K562 (cell line): ENCODE measurements at regions not wholly inside any gene's neighbourhood (a gene's known extent, or its start where the extent isn't known, plus 50 kb on each side); places are given as distances from the start of the nearest gene placed in this dataset.

Source experiments
- ATAC-seq: fragments of 200-7000 bp; cut with Tn5 transposase; 3 replicates; pipeline ENCODE4 v1.9.1; 2020; ENCODE audit warnings: moderate library complexity
- BruUV-seq: library from RNA; stranded (reverse); fragments of 400-500 nt; replicated peaks from 2 replicates; lab custom pipeline; 2021; lab: Mats Ljungman, UMichigan
- CTCF ChIA-PET: fragments of 300-600 bp; formaldehyde crosslinking; extraction: SDS; loops from one replicate; lab custom pipeline; 2021; ENCODE audit warnings: low intra/inter-chr PET ratio; lab: Yijun Ruan, JAX
- POLR2A ChIA-PET: fragments of 300-600, 350-650 bp; sonication (Branson Sonifier 250); formaldehyde crosslinking; extraction: SDS; loops from one replicate; lab custom pipeline; 2021; ENCODE audit warnings: antibody characterized with exemption, inconsistent platforms; lab: Yijun Ruan, JAX
- DNase-seq, 4 experiments: peaks; one replicate each; pipeline versions ENCODE4 v3.0.0 to v3.0.0-alpha.2; 2011 to 2018; ENCODE audit warnings: low spot score in 3 of 4, mixed read lengths in 3 of 4; ENCODE audit errors: extremely low read depth in 1 of 4
- FAIRE-seq: peaks from 2 replicates; lab custom pipeline; 2011; peaks lifted over from hg19 to GRCh38; lab: Jason Lieb, UNC
- H2AFZ ChIP-seq: 2 replicates; pipeline ENCODE4 v1.6.0; 2011; ENCODE audit warnings: low read depth, low read length, control low read depth, inconsistent platforms
- H3K27ac ChIP-seq: fragments of 200-600 bp; 3 replicates; pipeline ENCODE4 v1.8.0; 2011; ENCODE audit warnings: low read depth, mild to moderate bottlenecking, control low read depth, inconsistent platforms, low read length, moderate library complexity, mixed read lengths; ENCODE audit errors: extremely low read depth
- H3K27me3 ChIP-seq, 2 experiments: fragments of 300-600 bp in 1 of 2; 2 replicates in 1 of 2; 3 replicates in 1 of 2; pipeline versions ENCODE4 v1.6.0 to v1.8.0; 2011; ENCODE audit warnings: inconsistent platforms in 2 of 2, low read length in 2 of 2, mild to moderate bottlenecking in 1 of 2, mixed read lengths in 1 of 2, moderate library complexity in 1 of 2; ENCODE audit not compliant: control insufficient read depth in 2 of 2, insufficient read depth in 2 of 2
- H3K36me3 ChIP-seq: fragments of 300-600 bp; 3 replicates; pipeline ENCODE4 v1.8.0; 2011; ENCODE audit warnings: mild to moderate bottlenecking, low read length, inconsistent platforms; ENCODE audit not compliant: control insufficient read depth, insufficient read depth
- H3K4me1 ChIP-seq, 2 experiments: fragments of 200-600 bp in 1 of 2; replicated peaks in 1 of 2; 2 replicates in 1 of 2; 3 replicates in 1 of 2; pipeline versions ENCODE4 v1.5.1 to v1.8.0; 2011; ENCODE audit warnings: inconsistent platforms in 2 of 2, low read length in 2 of 2, mild to moderate bottlenecking in 1 of 2, mixed read lengths in 1 of 2, moderate library complexity in 1 of 2; ENCODE audit not compliant: control insufficient read depth in 2 of 2, insufficient read depth in 2 of 2
- H3K4me2 ChIP-seq: 2 replicates; pipeline ENCODE4 v1.6.1; 2011; ENCODE audit warnings: low read length, control low read depth, inconsistent platforms, mixed read lengths; ENCODE audit not compliant: insufficient read depth
- H3K4me3 ChIP-seq: fragments of 200-600 bp; sonication (generic), shearing (Covaris generic); 2 replicates; pipeline ENCODE4 v1.5.1; 2016; ENCODE audit warnings: control low read depth, inconsistent platforms
- H3K79me2 ChIP-seq: fragments of 200-600 bp; 3 replicates; pipeline ENCODE4 v1.8.0; 2011; ENCODE audit warnings: low read length, inconsistent platforms; ENCODE audit not compliant: control insufficient read depth, insufficient read depth
- H3K9ac ChIP-seq, 2 experiments: 2 replicates each; pipeline versions ENCODE4 v1.6.0 to v1.6.1; 2011; ENCODE audit warnings: low read depth in 2 of 2, low read length in 2 of 2, control low read depth in 1 of 2, inconsistent platforms in 1 of 2, mild to moderate bottlenecking in 1 of 2, mixed read lengths in 1 of 2; ENCODE audit not compliant: insufficient read depth in 1 of 2
- H3K9me1 ChIP-seq: one replicate; pipeline ENCODE4 v1.6.0; 2011; ENCODE audit warnings: inconsistent platforms, mild to moderate bottlenecking, low read length, moderate library complexity; ENCODE audit not compliant: control insufficient read depth, insufficient read depth
- H3K9me3 ChIP-seq: replicated peaks from 2 replicates; pipeline ENCODE4 v1.5.1; 2011; ENCODE audit warnings: low read depth, low read length, inconsistent platforms; ENCODE audit not compliant: control insufficient read depth, insufficient read depth
- H4K20me1 ChIP-seq: replicated peaks from 2 replicates; pipeline ENCODE4 v1.6.1; 2011; ENCODE audit warnings: low read length, inconsistent platforms, mixed read lengths; ENCODE audit not compliant: control insufficient read depth, insufficient read depth
- CTCF ChIP-seq, 3 experiments: IDR thresholded peaks in 2 of 3; conservative IDR thresholded peaks in 1 of 3; 2 replicates each; pipeline ENCODE4 v1.5.1; 2011 to 2012; ENCODE audit warnings: low read length in 3 of 3, mild to moderate bottlenecking in 3 of 3, control low read depth in 2 of 3, improper control_type of control experiment in 1 of 3, inconsistent platforms in 1 of 3, low read depth in 1 of 3, mixed read lengths in 1 of 3, moderate library complexity in 1 of 3; ENCODE audit not compliant: insufficient read depth in 2 of 3
- E4F1 ChIP-seq: fragments of 250-450 bp; sonication (Bioruptor Pico); IDR thresholded peaks from 2 replicates; pipeline ENCODE4 v1.5.0; 2021; ENCODE audit warnings: mild to moderate bottlenecking, borderline replicate concordance
- HCFC1 ChIP-seq: IDR thresholded peaks from 2 replicates; pipeline ENCODE4 v1.6.1; 2012; ENCODE audit warnings: low read depth, low read length, improper control_type of control experiment
- JUND ChIP-seq, 2 experiments: IDR thresholded peaks; 2 replicates in 1 of 2; 3 replicates in 1 of 2; pipeline ENCODE4 v1.6.1; 2011; ENCODE audit warnings: borderline replicate concordance in 2 of 2, low read depth in 2 of 2, low read length in 2 of 2, improper control_type of control experiment in 1 of 2, missing biosample characterization in 1 of 2, missing genetic modification characterization in 1 of 2, missing genetic modification reagents in 1 of 2
- MCM5 ChIP-seq: fragments of 450-650 bp; IDR thresholded peaks from 2 replicates; pipeline ENCODE4 v1.6.1; 2016; ENCODE audit warnings: low read depth
- MITF ChIP-seq: IDR thresholded peaks from 2 replicates; pipeline ENCODE4 v1.6.1; 2014; ENCODE audit warnings: antibody characterized with exemption
- PHB ChIP-seq: fragments of 250-450 bp; sonication (Bioruptor Pico); IDR thresholded peaks from 2 replicates; pipeline ENCODE4 v1.5.0; 2021
- SIN3B ChIP-seq: fragments of 450-650 bp; IDR thresholded peaks from 2 replicates; pipeline ENCODE4 v1.6.1; 2017; ENCODE audit warnings: low read depth, mild to moderate bottlenecking, moderate library complexity
- SMARCA4 ChIP-seq: fragments of 450-650 bp; IDR thresholded peaks from 2 replicates; pipeline ENCODE4 v1.6.1; 2016
- SRSF1 ChIP-seq: fragments of 200-400 bp; formaldehyde crosslinking; IDR thresholded peaks from 2 replicates; pipeline ENCODE4 v1.6.1; 2017; ENCODE audit warnings: mild to moderate bottlenecking, low read depth, low read length, moderate library complexity
- ZBTB7A ChIP-seq: IDR thresholded peaks from 2 replicates; pipeline ENCODE4 v1.6.1; 2011; ENCODE audit warnings: low read depth, mild to moderate bottlenecking, low read length, moderate library complexity, borderline replicate concordance; ENCODE audit not compliant: control insufficient read depth
- ZNF212 ChIP-seq: fragments of 450-650 bp; formaldehyde crosslinking; IDR thresholded peaks from 2 replicates; pipeline ENCODE4 v1.4.0; 2020; ENCODE audit warnings: mild to moderate bottlenecking
- ZNF398 ChIP-seq: fragments of 250-450 bp; sonication (Bioruptor Pico); IDR thresholded peaks from 2 replicates; pipeline ENCODE4 v1.8.0; 2021; ENCODE audit warnings: moderate library complexity, mild to moderate bottlenecking, inconsistent platforms
- ZNF699 ChIP-seq: fragments of 250-450 bp; sonication (Bioruptor Pico); IDR thresholded peaks from 2 replicates; pipeline ENCODE4 v1.8.0; 2021; ENCODE audit warnings: mild to moderate bottlenecking, moderate library complexity; ENCODE audit not compliant: insufficient replicate concordance
- WGBS: fragments of 100-300 bp; shearing (Covaris generic); methylation state at CpG from one replicate; pipeline ENCODE4 v1.1.6; 2016; ENCODE audit warnings: low coverage, mixed read lengths; ENCODE audit not compliant: insufficient coverage; ENCODE audit errors: missing lambda C conversion rate; 5-methylcytosine and 5-hydroxymethylcytosine counted together
- in situ Hi-C: fragments of 300-500 bp; cut with MboI; formaldehyde crosslinking; loops from 4 replicates; pipeline ENCODE4 v1.15.0; 2018; ENCODE audit warnings: inconsistent platforms, mixed read lengths
- intact Hi-C: fragments of 100-400 bp; cut with micrococcal nuclease; formaldehyde crosslinking; loops from 2 replicates; pipeline ENCODE4 v1.14.2; 2022

DNA sequence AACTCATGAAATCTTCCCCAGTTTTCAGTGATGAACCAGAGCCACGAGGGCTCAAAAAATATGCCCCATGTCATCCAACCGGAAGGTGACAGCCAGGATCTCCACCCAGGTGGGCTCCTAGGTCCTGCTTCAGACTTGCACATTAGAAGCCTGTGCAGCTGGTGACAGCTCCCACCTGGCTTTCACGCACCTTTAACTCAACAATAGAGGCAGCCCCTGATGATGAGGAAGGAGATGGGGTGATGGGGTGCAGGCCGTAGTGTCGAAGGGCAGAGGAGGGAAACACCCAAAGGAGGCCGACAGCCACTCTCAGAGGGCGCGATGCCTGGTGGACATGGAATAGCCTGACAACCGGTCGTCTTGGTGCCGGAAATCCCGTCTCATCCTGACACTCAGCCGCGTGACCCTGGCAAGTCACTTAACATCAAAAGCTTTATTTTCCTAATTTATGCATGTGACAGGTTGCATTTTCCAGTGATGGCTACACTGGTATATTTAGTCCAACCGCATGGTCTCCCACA, 118.0 kb downstream of the SOX1 start (continued):
- TF ChIP-seq ZBTB7A (no peak), PHB (no peak), SMARCA4 (no peak)

- BruUV-seq, result no TSS peak
- DNase-seq, result no peak
- WGBS, result 0% methylated on average over 8 of the region's 9 CpGs
- TF ChIP-seq E4F1 (CRISPR knock-in tag) (no peak), ZNF212 (no peak), CTCF (IDR thresholded peaks at IDR 0.05 in 2 of 3, conservative IDR thresholded peaks at IDR 0.05 in 1 of 3; ENCODE audit: insufficient read depth in 2 of 3, low read depth in 1 of 3, low read length in 3 of 3) (no peak), MITF (no peak), SRSF1 (no peak), HCFC1 (no peak), ZNF398 (CRISPR knock-in tag) (no peak), SIN3B (no peak), JUND (IDR thresholded peaks at IDR 0.05; ENCODE audit: borderline replicate concordance, low read depth, low read length) (no peak), JUND (tag; IDR thresholded peaks at IDR 0.05; ENCODE audit: borderline replicate concordance, low read depth, low read length) (no peak), MCM5 (no peak), ZNF699 (CRISPR knock-in tag) (no peak)
These were observed 118.5 kb downstream of the SOX1 start for GRCh38 chr13:112185466-112185865.

More at GRCh38 chr13:112185466-112185865, 118.5 kb downstream of the SOX1 start:
- in situ Hi-C loops (no loop called here), intact Hi-C loops (no loop called here)
- Histone ChIP-seq H3K36me3 (no peaks in the 10 kb centered on the region), H3K9me1 (no peaks in the 10 kb centered on the region), H3K9ac (no peak overlapping the region), H3K27ac (no peak overlapping the region), H3K4me3 (no peak overlapping the region), H3K79me2 (no peaks in the 10 kb centered on the region), H3K9me3 (no peaks in the 10 kb centered on the region), H4K20me1 (no peaks in the 10 kb centered on the region), H3K27me3 (peaks cover 0 to 31% of the 10 kb centered on the region in 2 experiments; a peak in 2 of 5 replicates), H3K4me1 (no peaks in the 10 kb centered on the region), H2AFZ (no peak overlapping the region), H3K4me2 (no peak overlapping the region)
- ATAC-seq, result no peak
- ChIA-PET POLR2A (no interaction called here), CTCF (no interaction called here)
- FAIRE-seq, result no peak
